Right lobe of liver (tissue), 6 donors: ENCODE measurements at regions not wholly inside any gene's neighbourhood (a gene's known extent, or its start where the extent isn't known, plus 50 kb on each side); places are given as distances from the start of the nearest gene placed in this dataset.

ENCODE experiments used
- ATAC-seq, 4 donors: fragments of 200-7000 bp; cut with Tn5 transposase; one replicate each; pipeline ENCODE4 v1.9.1; 2020; ENCODE audit warnings: mild to moderate bottlenecking in 4 of 4, moderate library complexity in 4 of 4
- DNase-seq, 3 donors: peaks; one replicate each; pipeline ENCODE4 v3.0.0-alpha.2; 2020
- H3K27ac ChIP-seq, 3 donors: fragments of 200-600 bp; one replicate each; pipeline ENCODE4 v1.8.0; 2022
- H3K27me3 ChIP-seq, 2 donors: fragments of 200-600 bp; one replicate each; pipeline ENCODE4 v1.8.0; 2022
- H3K36me3 ChIP-seq, 4 donors: fragments of 200-600 bp; sonication (generic) in 1 of 4; one replicate each; pipeline versions ENCODE4 v1.5.1 to v1.8.0; 2017 to 2022; ENCODE audit warnings: control low read depth in 1 of 4
- H3K4me1 ChIP-seq, 4 donors: fragments of 200-600 bp; sonication (generic) in 1 of 4; one replicate each; pipeline versions ENCODE4 v1.5.1 to v1.8.0; 2017 to 2022; ENCODE audit warnings: control low read depth in 1 of 4
- H3K4me3 ChIP-seq, 3 donors: fragments of 200-600 bp; one replicate each; pipeline ENCODE4 v1.8.0; 2022
- H3K9me3 ChIP-seq, 4 donors: fragments of 200-600 bp; sonication (generic) in 1 of 4; one replicate each; pipeline versions ENCODE4 v1.5.1 to v1.8.0; 2017 to 2022; ENCODE audit warnings: control low read depth in 1 of 4
- CTCF ChIP-seq, 4 donors: fragments of 200-600 bp in 3 of 4; fragments of 450-650 bp in 1 of 4; IDR thresholded peaks; one replicate each; pipeline versions ENCODE4 v1.5.1 to v1.8.0; 2016 to 2022; ENCODE audit warnings: antibody characterized with exemption in 4 of 4, mild to moderate bottlenecking in 2 of 4
- POLR2A ChIP-seq: fragments of 450-650 bp; IDR thresholded peaks from one replicate; pipeline ENCODE4 v1.6.1; 2017; ENCODE audit warnings: antibody characterized with exemption, mild to moderate bottlenecking
- WGBS: methylation state at CpG from one replicate; pipeline ENCODE4 v1.1.6; 2018; ENCODE audit warnings: low coverage, low lambda C conversion rate; ENCODE audit not compliant: insufficient coverage; ENCODE audit errors: missing lambda C conversion rate; 5-methylcytosine and 5-hydroxymethylcytosine counted together
- intact Hi-C, 2 donors: fragments of 100-400 bp; cut with DNase I; formaldehyde crosslinking; loops; one replicate each; pipeline versions ENCODE4 v1.11.2 to v1.14.1; 2022
- donor health status: DM: no; HTN: yes; CAD: no.
- donor health status: DM: no; HTN: no; CAD: no.
- donor health status: DM: no; HTN: no; CAD: no.
- donor health status: DM: no; HTN: yes; CAD: no.
- donor health status: DM: no; HTN: yes; CAD: no.

- WGBS, result 80% methylated on average over 1 of the region's 1 CpG
Observed at GRCh38 chr11:43545610-43546009, 134.9 kb upstream of the HSD17B12 start.

GRCh38 chr11:43546561-43547429 is 133.7 kb upstream of the HSD17B12 start:
- Histone ChIP-seq H3K4me3 (no peak overlapping the region), H3K27ac (no peak overlapping the region), H3K4me1 (peaks cover 0 to 4% (median 0%) of the 10 kb centered on the region in 4 donors), H3K9me3 (no peaks in the 10 kb centered on the region), H3K27me3 (no peaks in the 10 kb centered on the region), H3K36me3 (no peaks in the 10 kb centered on the region)
- 18% methylated on average over 14 of the region's 27 CpGs for WGBS
- DNase-seq (no peak), ATAC-seq (peak in 2 of 4 donors; percentile 14 to 46)
- intact Hi-C loops, result no loop called here
- no peak for TF ChIP-seq CTCF (IDR thresholded peaks at IDR 0.05)
- no peak for TF ChIP-seq POLR2A

More at GRCh38 chr11:43545610-43546009, 134.9 kb upstream of the HSD17B12 start:
- no peak for TF ChIP-seq CTCF (IDR thresholded peaks at IDR 0.05)
- DNase-seq (no peak), ATAC-seq (no peak)
- Histone ChIP-seq H3K4me3 (no peak overlapping the region), H3K27me3 (no peaks in the 10 kb centered on the region), H3K4me1 (peaks cover 0 to 4% (median 0%) of the 10 kb centered on the region in 4 donors), H3K36me3 (no peaks in the 10 kb centered on the region), H3K27ac (no peak overlapping the region), H3K9me3 (no peaks in the 10 kb centered on the region)
- intact Hi-C loops, result no loop called here

DNA sequence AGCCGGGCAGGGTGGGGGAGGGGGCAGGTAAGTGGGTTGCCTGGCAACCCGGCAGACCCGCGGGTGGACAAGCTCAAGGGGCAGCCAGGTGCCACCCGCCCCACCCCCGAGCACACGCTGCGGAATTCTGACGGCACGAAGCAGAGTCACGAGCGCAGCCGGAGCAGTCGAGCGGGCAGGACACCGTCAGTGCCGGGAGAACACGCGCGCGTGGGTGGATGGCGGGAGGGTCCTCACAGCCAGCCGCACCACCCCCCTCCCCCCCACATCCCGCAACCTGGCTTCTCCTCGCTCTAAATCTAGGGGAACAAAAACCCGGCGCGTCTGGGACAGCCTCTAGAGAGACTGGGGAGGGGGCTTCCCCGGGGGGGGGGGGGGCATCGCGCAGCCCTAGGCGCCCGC is 133.1 kb upstream of the HSD17B12 start:
- ATAC-seq (peak in 2 of 4 donors; percentile 22 to 29), DNase-seq (no peak)
- Histone ChIP-seq H3K4me1 (peaks cover 0 to 4% (median 0%) of the 10 kb centered on the region in 4 donors), H3K27ac (no peak overlapping the region), H3K9me3 (no peaks in the 10 kb centered on the region), H3K4me3 (peak overlapping the region in 1 of 3 donors; percentile 21), H3K36me3 (no peaks in the 10 kb centered on the region), H3K27me3 (no peaks in the 10 kb centered on the region)
- intact Hi-C loops, result no loop called here
- WGBS, result no CpG with 5 or more reads among the region's 33 CpGs
- no peak for TF ChIP-seq POLR2A
- no peak for TF ChIP-seq CTCF (IDR thresholded peaks at IDR 0.05)

GRCh38 chr11:43547889-43548381 is 132.6 kb upstream of the HSD17B12 start:
- peak overlapping the region in 1 of 3 donors; percentile 21 for H3K4me3 ChIP-seq
- DNase-seq, result no peak

More at GRCh38 chr11:43547889-43548381, 132.6 kb upstream of the HSD17B12 start:
- Histone ChIP-seq H3K36me3 (no peaks in the 10 kb centered on the region), H3K9me3 (no peaks in the 10 kb centered on the region), H3K27me3 (no peaks in the 10 kb centered on the region), H3K27ac (no peak overlapping the region), H3K4me1 (peaks cover 0 to 4% (median 0%) of the 10 kb centered on the region in 4 donors)
- 13% methylated on average over 6 of the region's 51 CpGs for WGBS
- TF ChIP-seq POLR2A (no peak), CTCF (IDR thresholded peaks at IDR 0.05) (no peak)
- intact Hi-C loops, result no loop called here
- peak in 2 of 4 donors; percentile 23 to 53 for ATAC-seq
